ENCODE measurements at regions not wholly inside any gene's neighbourhood (a gene's known extent, or its start where the extent isn't known, plus 50 kb on each side); places are given as distances from the start of the nearest gene placed in this dataset.

- no peak overlapping the region for H3K4me3 ChIP-seq (replicated peaks; ENCODE audit: low read depth, low read length)
- DNase-seq (ENCODE audit: extremely low read depth, low read depth), result no peak
- no peak for TF ChIP-seq CTCF (IDR thresholded peaks at IDR 0.05; ENCODE audit: low read depth, low read length, missing control alignments)
Measured at GRCh38 chr15:94027581-94027980, 203.8 kb upstream of the MCTP2 start.

- TF ChIP-seq CTCF (IDR thresholded peaks at IDR 0.05; ENCODE audit: low read depth, low read length, missing control alignments), result no peak
- DNase-seq (ENCODE audit: extremely low read depth, low read depth), result peak; percentile 45
- H3K4me3 ChIP-seq (replicated peaks; ENCODE audit: low read depth, low read length), result no peak overlapping the region
Measured at GRCh38 chr15:94026458-94027304, 204.7 kb upstream of the MCTP2 start.

GRCh38 chr15:94023531-94023930 lies 207.8 kb upstream of the MCTP2 start:
- TF ChIP-seq CTCF (IDR thresholded peaks at IDR 0.05; ENCODE audit: low read depth, low read length, missing control alignments), result no peak
- DNase-seq (ENCODE audit: extremely low read depth, low read depth), result no peak
- H3K4me3 ChIP-seq (replicated peaks; ENCODE audit: low read depth, low read length), result no peak overlapping the region

- no peak overlapping the region for H3K4me3 ChIP-seq (replicated peaks; ENCODE audit: low read depth, low read length)
- DNase-seq (ENCODE audit: extremely low read depth, low read depth), result no peak
- no peak for TF ChIP-seq CTCF (IDR thresholded peaks at IDR 0.05; ENCODE audit: low read depth, low read length, missing control alignments)
Measured at GRCh38 chr15:94021621-94022320, 209.6 kb upstream of the MCTP2 start.

GRCh38 chr15:94019062-94019461 lies 212.3 kb upstream of the MCTP2 start:
- no peak for TF ChIP-seq CTCF (IDR thresholded peaks at IDR 0.05; ENCODE audit: low read depth, low read length, missing control alignments)
- H3K4me3 ChIP-seq (replicated peaks; ENCODE audit: low read depth, low read length), result no peak overlapping the region

GRCh38 chr15:94015324-94015723 lies 216.0 kb upstream of the MCTP2 start:
- no peak overlapping the region for H3K4me3 ChIP-seq (replicated peaks; ENCODE audit: low read depth, low read length)
- no peak for DNase-seq (ENCODE audit: extremely low read depth, low read depth)
- TF ChIP-seq CTCF (IDR thresholded peaks at IDR 0.05; ENCODE audit: low read depth, low read length, missing control alignments), result no peak

More at GRCh38 chr15:94019062-94019461, 212.3 kb upstream of the MCTP2 start:
- no peak for DNase-seq (ENCODE audit: extremely low read depth, low read depth)
